ENCODE measurements at regions not wholly inside any gene's neighbourhood (a gene's known extent, or its start where the extent isn't known, plus 50 kb on each side); places are given as distances from the start of the nearest gene placed in this dataset.

DNA sequence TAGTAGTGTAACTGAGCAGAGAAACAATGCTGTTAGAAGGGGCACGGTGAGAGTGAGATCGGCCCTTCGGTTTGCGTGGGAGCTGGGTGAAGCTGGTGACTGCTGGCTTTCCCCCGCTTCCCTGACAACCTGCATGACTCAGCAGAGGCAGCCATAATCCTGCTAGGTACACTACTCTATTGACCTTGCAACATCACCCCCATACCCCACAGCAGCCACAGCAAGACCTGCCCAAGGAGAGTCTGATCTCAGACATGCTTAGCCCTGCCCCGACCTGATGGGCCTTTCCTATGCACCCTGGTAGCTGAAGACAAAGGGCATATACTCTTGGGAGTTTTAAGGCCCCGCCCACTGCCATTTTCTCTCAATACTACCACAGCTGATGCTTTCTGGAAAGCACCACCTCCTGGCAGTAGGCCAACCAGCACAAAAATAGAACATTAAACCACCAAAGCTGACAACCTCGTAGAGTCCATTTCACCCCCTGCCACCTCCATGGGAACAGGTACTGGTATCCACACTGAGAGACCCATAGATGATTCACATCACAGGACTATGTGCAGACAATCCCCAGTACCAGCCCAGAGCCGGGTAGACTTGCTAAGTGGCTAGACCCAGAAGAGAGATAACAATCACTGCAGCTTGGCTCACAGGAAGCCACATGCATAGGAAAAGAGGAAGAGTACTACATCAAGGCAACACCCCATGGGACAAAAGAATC is 75.9 kb upstream of the RGS6 start:
- H2AFZ ChIP-seq (ENCODE audit: low read depth, low read length): no peak overlapping the region
- H4K20me1 ChIP-seq (replicated peaks; ENCODE audit: control insufficient read depth, insufficient read depth, low read length): no peaks in the 10 kb centered on the region
- ChIA-PET CTCF (ENCODE audit: low intra/inter-chr PET ratio) (no interaction called here), POLR2A (no interaction called here)
- peak; percentile 57; the same call in 1 of the 2 replicates for TF ChIP-seq NFE2 (IDR thresholded peaks at IDR 0.05; ENCODE audit: low read depth)
- TF ChIP-seq MXI1 (IDR thresholded peaks at IDR 0.05; ENCODE audit: low read depth, low read length): no peak
- TF ChIP-seq PPARD (CRISPR knock-in tag; IDR thresholded peaks at IDR 0.05): no peak
- TF ChIP-seq PRPF4 (IDR thresholded peaks at IDR 0.05; ENCODE audit: insufficient read depth, low read depth, low read length, poor library complexity, severe bottlenecking): no peak
- peak; percentile 67 for TF ChIP-seq NFIC (IDR thresholded peaks at IDR 0.05)
- TF ChIP-seq ZNF316 (IDR thresholded peaks at IDR 0.05): 0 out of 2 replicates have a peak, but pooled peaks have one; percentile 10
- no peak for TF ChIP-seq GABPA (tag; conservative IDR thresholded peaks at IDR 0.05; ENCODE audit: low read depth)
- 0 out of 2 replicates have a peak, but pooled peaks have one; percentile 28 for TF ChIP-seq C11orf30 (IDR thresholded peaks at IDR 0.05; ENCODE audit: low read depth)
- no peak for TF ChIP-seq BRD9 (IDR thresholded peaks at IDR 0.05; ENCODE audit: low read depth, partially characterized antibody)
- TF ChIP-seq CBFA2T2 (conservative IDR thresholded peaks at IDR 0.05): no peak
- H3K9me1 ChIP-seq (ENCODE audit: control insufficient read depth, insufficient read depth, low read length): no peaks in the 10 kb centered on the region
- FAIRE-seq (no peak), DNase-seq (ENCODE audit: extremely low read depth in 1 of 4, low spot score in 3 of 4) (peak in 1 of 4 experiments; percentile 4), ATAC-seq (no peak)
- no peak overlapping the region for H3K4me3 ChIP-seq
- no peak overlapping the region for H3K4me2 ChIP-seq (ENCODE audit: insufficient read depth, low read length)
- no peaks in the 10 kb centered on the region for H3K79me2 ChIP-seq (ENCODE audit: control insufficient read depth, insufficient read depth, low read length)
- no peaks in the 10 kb centered on the region for H3K27me3 ChIP-seq (ENCODE audit: control insufficient read depth in 2 of 2, insufficient read depth in 2 of 2, low read length in 2 of 2)
- no peaks in the 10 kb centered on the region; a peak in 1 of 5 replicates for H3K4me1 ChIP-seq (replicated peaks in 1 of 2; ENCODE audit: control insufficient read depth in 2 of 2, insufficient read depth in 2 of 2, low read length in 2 of 2)
- no peak overlapping the region for H3K9ac ChIP-seq (ENCODE audit: insufficient read depth in 1 of 2, low read depth in 2 of 2, low read length in 2 of 2)
- no TSS peak for BruUV-seq (replicated peaks)
- WGBS (ENCODE audit: insufficient coverage, low coverage, missing lambda C conversion rate): 3% methylated on average over 9 of the region's 9 CpGs
- no peaks in the 10 kb centered on the region for H3K36me3 ChIP-seq (ENCODE audit: control insufficient read depth, insufficient read depth, low read length)
- no peaks in the 10 kb centered on the region for H3K9me3 ChIP-seq (replicated peaks; ENCODE audit: control insufficient read depth, insufficient read depth, low read depth, low read length)
- in situ Hi-C loops (cut with MboI) (loop anchor here (10.0 kb wide), 1 partner anchor 132 kb away; no protein-coding TSS in a partner anchor), intact Hi-C loops (cut with micrococcal nuclease) (loop anchor here (5.0 kb wide), 2 partner anchors 104 to 134 kb away; no protein-coding TSS in a partner anchor)
- no peak overlapping the region for H3K27ac ChIP-seq (ENCODE audit: extremely low read depth, low read depth, low read length)

Data from K562 (cell line).